ENCODE measurements at regions not wholly inside any gene's neighbourhood (a gene's known extent, or its start where the extent isn't known, plus 50 kb on each side); places are given as distances from the start of the nearest gene placed in this dataset.

GRCh38 chr2:4265936-4266335 is 562.6 kb downstream of the DCDC2C start:
- no peak for DNase-seq

GRCh38 chr2:4269885-4270284 is 566.5 kb downstream of the DCDC2C start:
- DNase-seq = no peak

GRCh38 chr2:4272261-4272858 is 569.0 kb downstream of the DCDC2C start:
- no peak for DNase-seq

- no peak for DNase-seq
These were observed 575.0 kb downstream of the DCDC2C start for GRCh38 chr2:4278392-4278791.

- no peak for DNase-seq
These were observed 576.1 kb downstream of the DCDC2C start for GRCh38 chr2:4279431-4279830.

- no peak for DNase-seq
These were observed 588.1 kb downstream of the DCDC2C start for GRCh38 chr2:4291430-4291829.

- DNase-seq = no peak
These were observed 592.3 kb downstream of the DCDC2C start for GRCh38 chr2:4295680-4296079.

GRCh38 chr2:4300616-4301015 is 597.2 kb downstream of the DCDC2C start:
- no peak for DNase-seq

GRCh38 chr2:4324531-4324930 is 621.2 kb downstream of the DCDC2C start:
- no peak for DNase-seq

- DNase-seq = no peak
These were observed 633.5 kb downstream of the DCDC2C start for GRCh38 chr2:4336864-4337263.

GRCh38 chr2:4338345-4338744 is 635.0 kb downstream of the DCDC2C start:
- no peak for DNase-seq

- no peak for DNase-seq
These were observed 637.2 kb downstream of the DCDC2C start for GRCh38 chr2:4340536-4340935.

- DNase-seq = no peak
These were observed 643.3 kb downstream of the DCDC2C start for GRCh38 chr2:4346628-4347027.

- no peak for DNase-seq
These were observed 650.3 kb downstream of the DCDC2C start for GRCh38 chr2:4353668-4354067.

- DNase-seq = no peak
These were observed 650.8 kb downstream of the DCDC2C start for GRCh38 chr2:4354164-4354563.

GRCh38 chr2:4354678-4355077 is 651.3 kb downstream of the DCDC2C start:
- no peak for DNase-seq

GRCh38 chr2:4356109-4356508 is 652.7 kb downstream of the DCDC2C start:
- DNase-seq = no peak

GRCh38 chr2:4356541-4356940 is 653.2 kb downstream of the DCDC2C start:
- DNase-seq = no peak

GRCh38 chr2:4357121-4357520 is 653.7 kb downstream of the DCDC2C start:
- DNase-seq = no peak

- DNase-seq = no peak
These were observed 655.5 kb downstream of the DCDC2C start for GRCh38 chr2:4358837-4359236.

GRCh38 chr2:4368907-4369306 is 665.5 kb downstream of the DCDC2C start:
- DNase-seq = no peak

GRCh38 chr2:4369826-4370419 is 666.5 kb downstream of the DCDC2C start:
- no peak for DNase-seq

GRCh38 chr2:4370422-4371090 is 667.2 kb downstream of the DCDC2C start:
- no peak for DNase-seq

GRCh38 chr2:4381049-4381448 is 677.7 kb downstream of the DCDC2C start:
- DNase-seq = no peak

GRCh38 chr2:4381773-4382172 is 678.4 kb downstream of the DCDC2C start:
- no peak for DNase-seq
